ENCODE measurements at regions not wholly inside any gene's neighbourhood (a gene's known extent, or its start where the extent isn't known, plus 50 kb on each side); places are given as distances from the start of the nearest gene placed in this dataset.

- no peak for TF ChIP-seq CTCF (IDR thresholded peaks at IDR 0.05; ENCODE audit: extremely low read depth, missing control alignments)
- DNase-seq (ENCODE audit: low spot score), result no peak
These were observed 634.0 kb downstream of the SPOCK3 start for GRCh38 chr4:166600264-166600663.

- no peak for TF ChIP-seq CTCF (IDR thresholded peaks at IDR 0.05; ENCODE audit: extremely low read depth, missing control alignments)
- no peak for DNase-seq (ENCODE audit: low spot score)
These were observed 632.2 kb downstream of the SPOCK3 start for GRCh38 chr4:166602068-166602467.

- no peak for DNase-seq (ENCODE audit: low spot score)
- TF ChIP-seq CTCF (IDR thresholded peaks at IDR 0.05; ENCODE audit: extremely low read depth, missing control alignments), result no peak
These were observed 611.8 kb downstream of the SPOCK3 start for GRCh38 chr4:166622425-166622977.

GRCh38 chr4:166625018-166625637 is 609.2 kb downstream of the SPOCK3 start:
- no peak for TF ChIP-seq CTCF (IDR thresholded peaks at IDR 0.05; ENCODE audit: extremely low read depth, missing control alignments)
- no peak for DNase-seq (ENCODE audit: low spot score)

- no peak for DNase-seq (ENCODE audit: low spot score)
- TF ChIP-seq CTCF (IDR thresholded peaks at IDR 0.05; ENCODE audit: extremely low read depth, missing control alignments), result no peak
These were observed 605.8 kb downstream of the SPOCK3 start for GRCh38 chr4:166628454-166628853.

GRCh38 chr4:166635367-166635766 is 598.9 kb downstream of the SPOCK3 start:
- DNase-seq (ENCODE audit: low spot score), result no peak
- TF ChIP-seq CTCF (IDR thresholded peaks at IDR 0.05; ENCODE audit: extremely low read depth, missing control alignments), result no peak

GRCh38 chr4:166637816-166638215 is 596.5 kb downstream of the SPOCK3 start:
- DNase-seq (ENCODE audit: low spot score), result no peak
- no peak for TF ChIP-seq CTCF (IDR thresholded peaks at IDR 0.05; ENCODE audit: extremely low read depth, missing control alignments)
